DND-41 (cell line): ENCODE measurements at regions not wholly inside any gene's neighbourhood (a gene's known extent, or its start where the extent isn't known, plus 50 kb on each side); places are given as distances from the start of the nearest gene placed in this dataset.

ENCODE experiments used
- ATAC-seq: fragments of 200-7000 bp; cut with Tn5 transposase; 3 replicates; pipeline ENCODE4 v1.9.1; 2021; ENCODE audit warnings: low read depth; ENCODE audit not compliant: insufficient read depth
- DNase-seq: peaks from one replicate; pipeline ENCODE4 v3.0.0-alpha.2; 2020
- H2AFZ ChIP-seq: 2 replicates; pipeline ENCODE4 v1.6.0; 2012; ENCODE audit warnings: low read depth, low read length
- H3K27ac ChIP-seq: 2 replicates; pipeline ENCODE4 v1.5.1; 2012; ENCODE audit warnings: low read length, inconsistent platforms
- H3K27me3 ChIP-seq: fragments of 200-600 bp; sonication (generic); 2 replicates; pipeline ENCODE4 v1.6.0; 2012; ENCODE audit warnings: low read length, mild to moderate bottlenecking, inconsistent platforms; ENCODE audit not compliant: insufficient read depth, poor library complexity
- H3K36me3 ChIP-seq: 2 replicates; pipeline ENCODE4 v1.5.1; 2012; ENCODE audit warnings: low read length, inconsistent platforms; ENCODE audit not compliant: insufficient read depth
- H3K4me1 ChIP-seq: 2 replicates; pipeline ENCODE4 v1.5.1; 2012; ENCODE audit warnings: mild to moderate bottlenecking, low read length; ENCODE audit not compliant: insufficient read depth
- H3K4me2 ChIP-seq: 2 replicates; pipeline ENCODE4 v1.6.0; 2012; ENCODE audit warnings: mild to moderate bottlenecking, moderate library complexity, low read length, inconsistent platforms; ENCODE audit not compliant: insufficient read depth
- H3K4me3 ChIP-seq, 2 experiments: fragments of 200-600 bp in 1 of 2; shearing (Covaris generic) in 1 of 2; 2 replicates each; pipeline ENCODE4 v1.5.1; 2012 to 2016; ENCODE audit warnings: inconsistent platforms in 2 of 2, low read length in 2 of 2, mild to moderate bottlenecking in 2 of 2, low read depth in 1 of 2, moderate library complexity in 1 of 2
- H3K79me2 ChIP-seq: 2 replicates; pipeline ENCODE4 v1.6.0; 2012; ENCODE audit warnings: low read length, inconsistent platforms; ENCODE audit not compliant: insufficient read depth
- H3K9ac ChIP-seq: 2 replicates; pipeline ENCODE4 v1.6.0; 2012; ENCODE audit warnings: low read depth, mild to moderate bottlenecking, inconsistent platforms, low read length, moderate library complexity
- H3K9me3 ChIP-seq: 2 replicates; pipeline ENCODE4 v1.5.1; 2012; ENCODE audit warnings: low read length, moderate library complexity, mild to moderate bottlenecking, inconsistent platforms; ENCODE audit not compliant: insufficient read depth, severe bottlenecking
- H4K20me1 ChIP-seq: 2 replicates; pipeline ENCODE4 v1.6.0; 2012; ENCODE audit warnings: low read length; ENCODE audit not compliant: insufficient read depth
- EZH2 ChIP-seq: IDR thresholded peaks from 3 replicates; pipeline ENCODE4 v1.6.1; 2012; ENCODE audit warnings: borderline replicate concordance, low read depth, mild to moderate bottlenecking, moderate library complexity, low read length, inconsistent platforms; ENCODE audit not compliant: severe bottlenecking
- TF ChIP-seq, protein P1 (sequence below): IDR thresholded peaks from 2 replicates; pipeline ENCODE4 v1.5.1; 2012; ENCODE audit warnings: borderline replicate concordance, low read length, moderate library complexity, mild to moderate bottlenecking; ENCODE audit not compliant: poor library complexity, severe bottlenecking; ENCODE audit errors: extremely low read depth

DNA sequence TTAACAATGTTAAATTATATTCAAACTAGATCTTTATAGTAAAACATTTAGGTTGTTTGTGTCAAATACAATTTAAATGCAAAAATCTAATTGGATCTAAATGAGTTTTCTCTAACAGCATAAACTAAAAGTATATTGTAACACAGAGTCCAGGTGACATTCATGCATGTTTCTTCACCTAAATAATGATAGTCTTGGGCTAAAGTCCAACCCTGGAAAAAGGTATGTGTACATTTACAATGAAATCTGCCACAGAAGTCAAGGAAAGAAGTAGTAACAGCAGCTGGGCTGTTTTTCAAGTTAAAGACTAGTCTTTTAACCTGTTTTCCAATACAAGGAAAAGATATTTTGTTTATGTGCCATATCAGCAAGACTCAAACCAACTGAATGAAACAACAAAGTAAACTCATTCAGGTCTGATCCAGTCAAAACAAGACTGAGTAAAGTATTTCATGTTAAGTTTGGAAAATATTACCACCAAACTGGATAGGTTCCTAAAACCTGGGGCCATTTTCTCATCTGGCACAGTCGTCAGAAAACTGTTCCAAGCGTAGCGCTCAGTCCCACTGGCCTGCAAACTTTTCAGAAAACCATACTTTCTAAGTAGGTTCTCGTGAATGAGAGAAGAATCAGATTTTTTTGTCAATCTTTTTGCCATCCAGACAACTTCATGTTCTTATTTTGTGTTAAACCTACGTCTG lies 349.2 kb downstream of the HGF start:
- H3K4me3 ChIP-seq: no peak overlapping the region
- no peaks in the 10 kb centered on the region for H3K36me3 ChIP-seq
- no peaks in the 10 kb centered on the region for H3K4me1 ChIP-seq
- no peak for TF ChIP-seq EZH2
- no peak overlapping the region for H3K4me2 ChIP-seq
- H3K79me2 ChIP-seq: no peaks in the 10 kb centered on the region
- no peak overlapping the region for H3K27ac ChIP-seq
- no peak for ATAC-seq
- H3K9me3 ChIP-seq: no peaks in the 10 kb centered on the region
- no peak overlapping the region for H2AFZ ChIP-seq
- H3K9ac ChIP-seq: no peak overlapping the region
- H4K20me1 ChIP-seq: no peaks in the 10 kb centered on the region
- no peak for DNase-seq
- no peaks in the 10 kb centered on the region for H3K27me3 ChIP-seq

DNA sequence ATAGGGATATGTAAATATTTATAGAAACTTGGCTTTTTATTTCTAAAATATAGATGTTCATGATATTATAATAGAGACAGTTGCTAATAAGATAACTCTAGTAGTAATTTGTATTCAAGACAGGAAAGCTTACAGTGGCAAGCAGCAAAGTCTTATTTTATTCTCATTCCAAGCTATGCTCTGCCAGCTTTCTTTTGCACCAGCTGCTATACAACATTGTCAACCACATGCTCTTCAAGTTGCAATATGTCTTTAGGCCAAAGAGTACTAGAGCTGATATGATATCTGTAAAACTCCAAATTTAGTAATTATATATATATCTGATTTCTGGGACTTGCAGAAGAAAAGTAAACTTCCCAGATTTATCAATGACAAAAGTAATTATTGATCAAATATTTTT lies 350.1 kb downstream of the HGF start:
- Histone ChIP-seq H3K4me2 (no peak overlapping the region), H4K20me1 (no peaks in the 10 kb centered on the region), H3K4me3 (no peak overlapping the region), H3K4me1 (no peaks in the 10 kb centered on the region), H3K9me3 (no peaks in the 10 kb centered on the region), H3K36me3 (no peaks in the 10 kb centered on the region), H2AFZ (no peak overlapping the region), H3K27ac (no peak overlapping the region), H3K79me2 (no peaks in the 10 kb centered on the region), H3K27me3 (no peaks in the 10 kb centered on the region), H3K9ac (no peak overlapping the region)
- TF ChIP-seq, protein P1, sequence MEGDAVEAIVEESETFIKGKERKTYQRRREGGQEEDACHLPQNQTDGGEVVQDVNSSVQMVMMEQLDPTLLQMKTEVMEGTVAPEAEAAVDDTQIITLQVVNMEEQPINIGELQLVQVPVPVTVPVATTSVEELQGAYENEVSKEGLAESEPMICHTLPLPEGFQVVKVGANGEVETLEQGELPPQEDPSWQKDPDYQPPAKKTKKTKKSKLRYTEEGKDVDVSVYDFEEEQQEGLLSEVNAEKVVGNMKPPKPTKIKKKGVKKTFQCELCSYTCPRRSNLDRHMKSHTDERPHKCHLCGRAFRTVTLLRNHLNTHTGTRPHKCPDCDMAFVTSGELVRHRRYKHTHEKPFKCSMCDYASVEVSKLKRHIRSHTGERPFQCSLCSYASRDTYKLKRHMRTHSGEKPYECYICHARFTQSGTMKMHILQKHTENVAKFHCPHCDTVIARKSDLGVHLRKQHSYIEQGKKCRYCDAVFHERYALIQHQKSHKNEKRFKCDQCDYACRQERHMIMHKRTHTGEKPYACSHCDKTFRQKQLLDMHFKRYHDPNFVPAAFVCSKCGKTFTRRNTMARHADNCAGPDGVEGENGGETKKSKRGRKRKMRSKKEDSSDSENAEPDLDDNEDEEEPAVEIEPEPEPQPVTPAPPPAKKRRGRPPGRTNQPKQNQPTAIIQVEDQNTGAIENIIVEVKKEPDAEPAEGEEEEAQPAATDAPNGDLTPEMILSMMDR: no peak
- no peak for TF ChIP-seq EZH2
- DNase-seq (no peak), ATAC-seq (no peak)

DNA sequence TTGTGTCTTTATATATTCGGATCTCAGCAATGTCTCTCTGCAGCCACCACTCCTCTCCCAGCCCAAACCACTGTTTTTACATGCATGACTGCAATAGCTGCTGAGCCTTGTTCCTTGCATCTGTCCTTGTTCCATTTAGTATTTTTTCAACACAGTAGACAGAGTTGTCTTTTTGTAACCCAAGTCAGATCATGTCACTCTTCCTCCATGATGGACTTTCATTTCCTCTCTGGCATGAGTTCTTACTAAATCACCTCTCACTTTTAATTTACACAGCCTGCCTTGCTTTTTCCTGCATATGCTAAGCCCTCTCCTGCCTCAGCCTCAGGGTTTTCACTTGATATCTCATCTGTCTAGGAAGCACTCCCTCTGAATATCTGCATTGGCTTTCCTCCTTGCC lies 353.2 kb downstream of the HGF start:
- Histone ChIP-seq H3K9ac (no peak overlapping the region), H3K27ac (no peak overlapping the region), H2AFZ (no peak overlapping the region), H3K4me2 (no peak overlapping the region), H3K4me1 (no peaks in the 10 kb centered on the region), H3K4me3 (no peak overlapping the region), H3K36me3 (no peaks in the 10 kb centered on the region), H3K27me3 (no peaks in the 10 kb centered on the region), H4K20me1 (no peaks in the 10 kb centered on the region), H3K9me3 (no peaks in the 10 kb centered on the region), H3K79me2 (no peaks in the 10 kb centered on the region)
- ATAC-seq: no peak
- no peak for DNase-seq
- TF ChIP-seq EZH2: no peak
- TF ChIP-seq, protein P1: no peak

DNA sequence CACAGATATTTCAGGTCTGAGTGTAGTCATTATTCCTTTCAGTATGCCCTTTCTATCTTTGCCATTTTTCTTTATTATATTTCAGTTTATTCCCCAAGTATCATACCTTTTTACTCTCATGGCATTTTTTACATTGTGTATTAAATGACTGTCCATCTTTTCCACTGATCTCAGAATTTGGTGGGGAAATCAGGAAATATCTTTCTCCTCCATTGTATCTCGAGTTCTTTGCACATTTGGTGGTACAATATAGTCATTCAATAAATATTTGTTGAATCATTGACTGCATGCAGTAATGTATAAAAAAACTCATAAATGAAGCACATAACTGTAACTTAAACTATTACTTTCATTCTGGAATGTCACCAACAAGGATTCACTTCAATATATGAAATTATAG lies 354.7 kb downstream of the HGF start:
- no peak overlapping the region for H3K27ac ChIP-seq
- H2AFZ ChIP-seq: no peak overlapping the region
- TF ChIP-seq EZH2: no peak
- TF ChIP-seq, protein P1: no peak
- H3K36me3 ChIP-seq: no peaks in the 10 kb centered on the region
- ATAC-seq (no peak), DNase-seq (no peak)
- H3K4me1 ChIP-seq: no peaks in the 10 kb centered on the region
- no peaks in the 10 kb centered on the region for H4K20me1 ChIP-seq
- H3K9ac ChIP-seq: no peak overlapping the region
- no peak overlapping the region for H3K4me2 ChIP-seq
- no peak overlapping the region for H3K4me3 ChIP-seq
- H3K9me3 ChIP-seq: no peaks in the 10 kb centered on the region
- H3K79me2 ChIP-seq: no peaks in the 10 kb centered on the region
- no peaks in the 10 kb centered on the region for H3K27me3 ChIP-seq
